ENCODE measurements at regions not wholly inside any gene's neighbourhood (a gene's known extent, or its start where the extent isn't known, plus 50 kb on each side); places are given as distances from the start of the nearest gene placed in this dataset.
"Not testable (repeated sequence)": the region's sequence is repeated elsewhere in the genome, so short reads cannot be mapped to it uniquely, and the experiment has no call there.

GRCh38 chr6:68071740-68072139 is 563.3 kb upstream of the ADGRB3 start:
- peaks cover 3% of the 10 kb centered on the region; the same call in 1 of the 2 replicates for H3K4me1 ChIP-seq (ENCODE audit: low read length)
- H3K4me2 ChIP-seq (ENCODE audit: low read depth, low read length, poor library complexity, severe bottlenecking): no peak overlapping the region
- DNase-seq: no peak
- no peaks in the 10 kb centered on the region for H3K9me3 ChIP-seq (ENCODE audit: low read length)
- H3K79me2 ChIP-seq (ENCODE audit: low read length): no peaks in the 10 kb centered on the region
- H3K27me3 ChIP-seq (ENCODE audit: low read length): no peaks in the 10 kb centered on the region
- no peaks in the 10 kb centered on the region for H4K20me1 ChIP-seq (ENCODE audit: insufficient read depth, low read depth, low read length)
- no peak overlapping the region for H3K4me3 ChIP-seq (ENCODE audit: low read length)
- H3K36me3 ChIP-seq (ENCODE audit: insufficient read depth, low read length): no peaks in the 10 kb centered on the region
- no peak overlapping the region for H3K9ac ChIP-seq (ENCODE audit: low read length)
- H3K9me2 ChIP-seq (replicated peaks; ENCODE audit: insufficient read depth, low read length): no peaks in the 10 kb centered on the region
- H3K27ac ChIP-seq (ENCODE audit: low read length): no peak overlapping the region
- H2AFZ ChIP-seq (ENCODE audit: low read length): no peak overlapping the region

DNA sequence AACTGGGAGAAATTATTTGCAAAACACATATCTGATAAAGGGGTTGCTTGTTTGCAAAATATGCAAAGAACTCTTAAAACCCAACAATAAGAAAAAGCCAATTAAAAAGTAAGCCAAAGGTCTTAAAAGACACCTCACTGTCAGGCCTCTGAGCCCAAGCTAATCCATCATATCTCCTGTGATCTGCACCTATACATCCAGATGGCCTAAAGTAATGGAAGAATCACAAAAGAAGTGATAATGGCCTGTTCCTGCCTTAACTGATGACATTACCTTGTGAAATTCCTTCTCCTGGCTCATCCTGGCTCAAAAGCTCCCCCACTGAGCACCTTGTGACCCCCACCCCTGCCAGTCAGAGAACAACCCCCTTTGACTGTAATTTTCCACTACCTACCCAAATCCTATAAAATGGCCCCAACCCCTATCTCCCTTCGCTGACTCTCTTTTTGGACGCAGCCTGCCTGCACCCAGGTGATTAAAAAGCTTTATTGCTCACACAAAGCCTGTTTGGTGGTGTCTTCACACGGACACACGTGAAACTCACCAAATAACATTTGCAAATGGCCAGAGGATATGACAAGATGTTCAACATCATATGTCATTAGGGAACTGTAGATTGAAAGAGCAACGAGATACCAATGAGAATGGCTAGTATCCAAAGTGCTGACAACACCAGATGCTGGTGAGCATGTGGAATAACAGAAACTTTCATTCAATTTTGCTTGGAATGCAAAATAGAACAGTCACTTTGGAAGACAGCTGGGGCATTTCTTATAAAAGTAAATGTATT is 565.0 kb upstream of the ADGRB3 start:
- H3K9me3 ChIP-seq (ENCODE audit: low read length): no peaks in the 10 kb centered on the region
- no peak overlapping the region for H3K27ac ChIP-seq (ENCODE audit: low read length)
- H3K4me3 ChIP-seq (ENCODE audit: low read length): no peak overlapping the region
- H3K79me2 ChIP-seq (ENCODE audit: low read length): no peaks in the 10 kb centered on the region
- H4K20me1 ChIP-seq (ENCODE audit: insufficient read depth, low read depth, low read length): no peaks in the 10 kb centered on the region
- DNase-seq: no peak
- H3K36me3 ChIP-seq (ENCODE audit: insufficient read depth, low read length): no peaks in the 10 kb centered on the region
- H3K4me1 ChIP-seq (ENCODE audit: low read length): no peaks in the 10 kb centered on the region
- H3K9ac ChIP-seq (ENCODE audit: low read length): no peak overlapping the region
- no peak overlapping the region for H2AFZ ChIP-seq (ENCODE audit: low read length)
- H3K9me2 ChIP-seq (replicated peaks; ENCODE audit: insufficient read depth, low read length): no peaks in the 10 kb centered on the region
- no peak overlapping the region for H3K4me2 ChIP-seq (ENCODE audit: low read depth, low read length, poor library complexity, severe bottlenecking)
- H3K27me3 ChIP-seq (ENCODE audit: low read length): no peaks in the 10 kb centered on the region

DNA sequence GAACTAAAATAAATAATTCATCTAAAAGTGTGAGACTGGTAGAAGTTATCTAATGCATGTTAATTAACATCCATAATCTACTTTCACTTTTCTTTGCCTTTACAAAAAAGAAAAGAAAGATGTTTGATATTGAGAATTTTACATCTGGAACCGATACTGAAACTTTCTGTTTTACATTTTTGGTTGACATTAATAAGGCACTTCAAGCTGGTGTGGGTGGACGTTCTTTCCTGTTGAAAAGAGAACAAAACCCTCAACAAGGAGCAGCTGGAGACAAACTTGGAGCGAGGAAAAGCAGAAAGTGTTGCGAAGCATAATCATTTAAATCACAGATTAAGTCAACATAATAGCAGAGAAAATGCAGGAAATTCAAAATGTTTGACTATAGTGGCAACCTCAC is 575.2 kb upstream of the ADGRB3 start:
- peak overlapping the region; percentile 33 for H3K9ac ChIP-seq (ENCODE audit: low read length)
- no peaks in the 10 kb centered on the region for H4K20me1 ChIP-seq (ENCODE audit: insufficient read depth, low read depth, low read length)
- H3K36me3 ChIP-seq (ENCODE audit: insufficient read depth, low read length): no peaks in the 10 kb centered on the region
- H3K4me2 ChIP-seq (ENCODE audit: low read depth, low read length, poor library complexity, severe bottlenecking): peak overlapping the region; percentile 68
- H3K4me3 ChIP-seq (ENCODE audit: low read length): peak overlapping the region; percentile 51
- DNase-seq: no peak
- no peaks in the 10 kb centered on the region for H3K9me3 ChIP-seq (ENCODE audit: low read length)
- H3K4me1 ChIP-seq (ENCODE audit: low read length): peaks cover 6% of the 10 kb centered on the region
- no peaks in the 10 kb centered on the region for H3K27me3 ChIP-seq (ENCODE audit: low read length)
- H3K79me2 ChIP-seq (ENCODE audit: low read length): no peaks in the 10 kb centered on the region
- no peak overlapping the region for H3K27ac ChIP-seq (ENCODE audit: low read length)
- H3K9me2 ChIP-seq (replicated peaks; ENCODE audit: insufficient read depth, low read length): no peaks in the 10 kb centered on the region
- peak overlapping the region; percentile 99 for H2AFZ ChIP-seq (ENCODE audit: low read length)

- Histone ChIP-seq H3K9ac (ENCODE audit: low read length) (no peak overlapping the region), H4K20me1 (ENCODE audit: insufficient read depth, low read depth, low read length) (no peaks in the 10 kb centered on the region), H3K79me2 (ENCODE audit: low read length) (no peaks in the 10 kb centered on the region), H3K27ac (ENCODE audit: low read length) (no peak overlapping the region), H3K36me3 (ENCODE audit: insufficient read depth, low read length) (no peaks in the 10 kb centered on the region), H3K4me1 (ENCODE audit: low read length) (peaks cover 6% of the 10 kb centered on the region), H3K9me2 (replicated peaks; ENCODE audit: insufficient read depth, low read length) (no peaks in the 10 kb centered on the region), H3K27me3 (ENCODE audit: low read length) (no peaks in the 10 kb centered on the region), H2AFZ (ENCODE audit: low read length) (peak overlapping the region; percentile 99), H3K4me3 (ENCODE audit: low read length) (no peak overlapping the region), H3K4me2 (ENCODE audit: low read depth, low read length, poor library complexity, severe bottlenecking) (no peak overlapping the region), H3K9me3 (ENCODE audit: low read length) (no peaks in the 10 kb centered on the region)
- no peak for DNase-seq
These were observed 575.8 kb upstream of the ADGRB3 start for GRCh38 chr6:68059261-68059660.

DNA sequence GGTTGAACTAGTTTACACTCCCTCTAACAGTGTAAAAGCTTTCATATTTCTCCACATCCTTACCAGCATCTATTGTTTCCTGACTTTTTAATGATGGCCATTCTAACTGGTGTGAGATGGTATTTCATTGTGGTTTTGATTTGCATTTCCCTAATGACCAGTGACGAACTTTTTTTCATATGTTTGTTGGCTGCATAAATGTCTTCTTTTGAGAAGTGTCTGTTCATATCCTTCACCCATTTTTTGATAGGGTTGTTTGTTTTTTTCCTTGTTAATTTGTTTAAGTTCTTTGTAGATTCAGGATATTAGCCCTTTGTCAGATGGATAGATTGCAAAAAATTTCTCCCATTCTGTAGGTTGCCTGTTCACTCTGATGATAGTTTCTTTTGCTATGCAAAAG is 578.5 kb upstream of the ADGRB3 start:
- H4K20me1 ChIP-seq (ENCODE audit: insufficient read depth, low read depth, low read length); H3K79me2 ChIP-seq (ENCODE audit: low read length); H3K4me1 ChIP-seq (ENCODE audit: low read length); H3K4me2 ChIP-seq (ENCODE audit: low read depth, low read length, poor library complexity, severe bottlenecking); H2AFZ ChIP-seq (ENCODE audit: low read length); H3K9me2 ChIP-seq (replicated peaks; ENCODE audit: insufficient read depth, low read length); H3K9ac ChIP-seq (ENCODE audit: low read length); H3K36me3 ChIP-seq (ENCODE audit: insufficient read depth, low read length); H3K9me3 ChIP-seq (ENCODE audit: low read length); H3K4me3 ChIP-seq (ENCODE audit: low read length); DNase-seq; H3K27me3 ChIP-seq (ENCODE audit: low read length); H3K27ac ChIP-seq (ENCODE audit: low read length): not testable (repeated sequence)

- no peak overlapping the region for H3K4me2 ChIP-seq (ENCODE audit: low read depth, low read length, poor library complexity, severe bottlenecking)
- 0 out of 2 replicates have a peak overlapping the region, but pooled peaks have one; percentile 17 for H2AFZ ChIP-seq (ENCODE audit: low read length)
- peaks cover 2% of the 10 kb centered on the region; the same call in 1 of the 2 replicates for H3K4me1 ChIP-seq (ENCODE audit: low read length)
- no peaks in the 10 kb centered on the region for H3K36me3 ChIP-seq (ENCODE audit: insufficient read depth, low read length)
- H3K27me3 ChIP-seq (ENCODE audit: low read length): no peaks in the 10 kb centered on the region
- H3K9ac ChIP-seq (ENCODE audit: low read length): no peak overlapping the region
- H3K9me3 ChIP-seq (ENCODE audit: low read length): no peaks in the 10 kb centered on the region
- no peaks in the 10 kb centered on the region for H3K79me2 ChIP-seq (ENCODE audit: low read length)
- no peaks in the 10 kb centered on the region for H3K9me2 ChIP-seq (replicated peaks; ENCODE audit: insufficient read depth, low read length)
- DNase-seq: no peak
- H4K20me1 ChIP-seq (ENCODE audit: insufficient read depth, low read depth, low read length): no peaks in the 10 kb centered on the region
- H3K27ac ChIP-seq (ENCODE audit: low read length): no peak overlapping the region
- no peak overlapping the region for H3K4me3 ChIP-seq (ENCODE audit: low read length)
These were observed 580.3 kb upstream of the ADGRB3 start for GRCh38 chr6:68054756-68055155.

DNA sequence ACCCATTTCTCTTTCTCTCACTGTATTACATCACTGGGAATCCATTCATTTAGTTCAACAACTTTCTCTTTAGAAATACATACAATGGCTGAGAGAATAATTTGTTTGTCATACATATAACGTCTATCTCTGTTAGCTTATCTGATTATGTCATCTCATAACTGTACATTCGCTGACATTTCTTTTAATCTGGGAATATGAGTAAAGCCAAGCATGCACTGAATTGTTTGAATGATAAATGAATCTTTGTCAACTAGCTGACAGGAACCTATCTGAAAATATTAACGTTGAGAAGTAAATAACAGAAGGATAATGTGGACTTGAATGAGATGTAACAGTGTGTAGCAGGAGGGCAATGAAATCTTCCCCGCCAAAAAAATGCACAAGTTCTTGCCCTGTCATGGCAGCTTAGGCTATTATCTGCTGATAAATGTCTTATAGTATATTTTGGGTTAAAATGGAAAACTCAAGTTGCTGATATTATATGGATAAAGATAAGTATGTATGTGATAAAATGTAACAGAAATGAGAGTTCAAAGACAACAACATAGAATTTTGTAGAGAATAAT is 581.2 kb upstream of the ADGRB3 start:
- no peak overlapping the region for H3K4me3 ChIP-seq (ENCODE audit: low read length)
- H2AFZ ChIP-seq (ENCODE audit: low read length): peak overlapping the region; percentile 31
- no peaks in the 10 kb centered on the region for H3K79me2 ChIP-seq (ENCODE audit: low read length)
- H3K9ac ChIP-seq (ENCODE audit: low read length): no peak overlapping the region
- no peak overlapping the region for H3K27ac ChIP-seq (ENCODE audit: low read length)
- DNase-seq: no peak
- no peaks in the 10 kb centered on the region for H3K4me1 ChIP-seq (ENCODE audit: low read length)
- H4K20me1 ChIP-seq (ENCODE audit: insufficient read depth, low read depth, low read length): no peaks in the 10 kb centered on the region
- H3K9me2 ChIP-seq (replicated peaks; ENCODE audit: insufficient read depth, low read length): no peaks in the 10 kb centered on the region
- H3K27me3 ChIP-seq (ENCODE audit: low read length): no peaks in the 10 kb centered on the region
- H3K36me3 ChIP-seq (ENCODE audit: insufficient read depth, low read length): no peaks in the 10 kb centered on the region
- no peaks in the 10 kb centered on the region for H3K9me3 ChIP-seq (ENCODE audit: low read length)
- no peak overlapping the region for H3K4me2 ChIP-seq (ENCODE audit: low read depth, low read length, poor library complexity, severe bottlenecking)

GRCh38 chr6:68052234-68052633 is 582.8 kb upstream of the ADGRB3 start:
- no peaks in the 10 kb centered on the region for H3K79me2 ChIP-seq (ENCODE audit: low read length)
- H2AFZ ChIP-seq (ENCODE audit: low read length): no peak overlapping the region
- no peaks in the 10 kb centered on the region for H3K9me2 ChIP-seq (replicated peaks; ENCODE audit: insufficient read depth, low read length)
- H3K4me2 ChIP-seq (ENCODE audit: low read depth, low read length, poor library complexity, severe bottlenecking): no peak overlapping the region
- H3K27ac ChIP-seq (ENCODE audit: low read length): no peak overlapping the region
- H3K27me3 ChIP-seq (ENCODE audit: low read length): no peaks in the 10 kb centered on the region
- no peak overlapping the region for H3K4me3 ChIP-seq (ENCODE audit: low read length)
- H3K36me3 ChIP-seq (ENCODE audit: insufficient read depth, low read length): no peaks in the 10 kb centered on the region
- no peaks in the 10 kb centered on the region for H3K9me3 ChIP-seq (ENCODE audit: low read length)
- no peaks in the 10 kb centered on the region for H3K4me1 ChIP-seq (ENCODE audit: low read length)
- no peaks in the 10 kb centered on the region for H4K20me1 ChIP-seq (ENCODE audit: insufficient read depth, low read depth, low read length)
- no peak for DNase-seq
- H3K9ac ChIP-seq (ENCODE audit: low read length): no peak overlapping the region

All from Karpas-422 (cell line).